Adrenal gland (tissue), 5 donors: ENCODE measurements at regions not wholly inside any gene's neighbourhood (a gene's known extent, or its start where the extent isn't known, plus 50 kb on each side); places are given as distances from the start of the nearest gene placed in this dataset.

Source experiments
- POLR2A ChIP-seq, 2 donors: fragments of 450-650 bp; IDR thresholded peaks; one replicate each; pipeline ENCODE4 v1.6.1; 2017; ENCODE audit warnings: antibody characterized with exemption in 2 of 2, mild to moderate bottlenecking in 2 of 2, moderate library complexity in 1 of 2
- TF ChIP-seq, protein P1 (sequence below), 6 experiments: fragments of 450-650 bp in 4 of 6; fragments of 200-600 bp in 2 of 6; sonication (generic) in 1 of 6; IDR thresholded peaks; 1 replicate in 5 of 6; 2 replicates in 1 of 6; pipeline versions ENCODE4 v1.5.1 to v1.8.0; 2016 to 2021; ENCODE audit warnings: antibody characterized with exemption in 6 of 6, mild to moderate bottlenecking in 2 of 6, moderate library complexity in 1 of 6
- donor health status: DM: no; HTN: no; CAD: no.

DNA sequence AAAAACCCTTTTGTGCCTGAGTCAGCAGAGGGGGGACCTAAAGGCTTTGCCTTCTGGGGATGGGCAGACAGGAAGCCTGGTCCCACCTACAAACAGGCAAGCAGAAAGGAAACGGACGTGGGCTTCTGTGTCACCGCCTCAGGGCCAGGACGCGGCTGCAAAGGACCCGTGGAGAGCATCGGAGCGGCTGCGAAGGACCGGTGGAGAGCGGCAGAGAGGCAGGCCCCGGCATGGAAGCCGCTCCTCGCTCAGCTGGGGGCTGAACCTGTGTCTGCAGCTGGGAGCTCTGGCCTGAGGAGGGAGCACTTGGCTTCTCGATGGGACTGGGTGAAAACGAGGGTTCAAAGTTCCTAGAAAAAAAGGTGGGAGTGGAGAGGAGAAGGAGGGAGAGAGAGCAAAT, 125.4 kb upstream of the PPP2R2D start:
- TF ChIP-seq POLR2A (IDR thresholded peaks at IDR 0.05), result no peak
- TF ChIP-seq, protein P1, sequence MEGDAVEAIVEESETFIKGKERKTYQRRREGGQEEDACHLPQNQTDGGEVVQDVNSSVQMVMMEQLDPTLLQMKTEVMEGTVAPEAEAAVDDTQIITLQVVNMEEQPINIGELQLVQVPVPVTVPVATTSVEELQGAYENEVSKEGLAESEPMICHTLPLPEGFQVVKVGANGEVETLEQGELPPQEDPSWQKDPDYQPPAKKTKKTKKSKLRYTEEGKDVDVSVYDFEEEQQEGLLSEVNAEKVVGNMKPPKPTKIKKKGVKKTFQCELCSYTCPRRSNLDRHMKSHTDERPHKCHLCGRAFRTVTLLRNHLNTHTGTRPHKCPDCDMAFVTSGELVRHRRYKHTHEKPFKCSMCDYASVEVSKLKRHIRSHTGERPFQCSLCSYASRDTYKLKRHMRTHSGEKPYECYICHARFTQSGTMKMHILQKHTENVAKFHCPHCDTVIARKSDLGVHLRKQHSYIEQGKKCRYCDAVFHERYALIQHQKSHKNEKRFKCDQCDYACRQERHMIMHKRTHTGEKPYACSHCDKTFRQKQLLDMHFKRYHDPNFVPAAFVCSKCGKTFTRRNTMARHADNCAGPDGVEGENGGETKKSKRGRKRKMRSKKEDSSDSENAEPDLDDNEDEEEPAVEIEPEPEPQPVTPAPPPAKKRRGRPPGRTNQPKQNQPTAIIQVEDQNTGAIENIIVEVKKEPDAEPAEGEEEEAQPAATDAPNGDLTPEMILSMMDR (IDR thresholded peaks at IDR 0.05), result no peak
